ENCODE measurements at regions not wholly inside any gene's neighbourhood (a gene's known extent, or its start where the extent isn't known, plus 50 kb on each side); places are given as distances from the start of the nearest gene placed in this dataset.
"Not testable (repeated sequence)": the region's sequence is repeated elsewhere in the genome, so short reads cannot be mapped to it uniquely, and the experiment has no call there.

GRCh38 chr20:53736757-53737395 is 143.2 kb upstream of the ZNF217 start:
- Histone ChIP-seq H3K4me3 (ENCODE audit: insufficient read depth, low read depth, low read length) (peak overlapping the region; percentile 2), H3K4me1 (ENCODE audit: control insufficient read depth, insufficient read depth, low read length) (peaks cover 66% of the 10 kb centered on the region)
- 37 to 42% methylated on average over 6 of the region's 6 CpGs for WGBS, 2 experiments

GRCh38 chr20:53736122-53736756 is 142.6 kb upstream of the ZNF217 start:
- no peaks in the 10 kb centered on the region for H3K27me3 ChIP-seq (ENCODE audit: control insufficient read depth, insufficient read depth, low read length, poor library complexity, severe bottlenecking)
- H3K4me3 ChIP-seq (ENCODE audit: insufficient read depth, low read depth, low read length): peak overlapping the region; percentile 2
- no peaks in the 10 kb centered on the region for H3K36me3 ChIP-seq (ENCODE audit: control insufficient read depth, insufficient read depth, low read length)
- 50 to 53% methylated on average over 6 to 7 of the region's 7 CpGs for WGBS, 2 experiments
- peaks cover 66% of the 10 kb centered on the region for H3K4me1 ChIP-seq (ENCODE audit: control insufficient read depth, insufficient read depth, low read length)
- H3K27ac ChIP-seq (ENCODE audit: insufficient read depth, low read depth, low read length, poor library complexity, severe bottlenecking): peak overlapping the region; percentile 92
- H3K9me3 ChIP-seq (ENCODE audit: control insufficient read depth, low read length): no peaks in the 10 kb centered on the region

More at GRCh38 chr20:53736757-53737395, 143.2 kb upstream of the ZNF217 start:
- H3K27me3 ChIP-seq (ENCODE audit: control insufficient read depth, insufficient read depth, low read length, poor library complexity, severe bottlenecking): no peaks in the 10 kb centered on the region
- H3K27ac ChIP-seq (ENCODE audit: insufficient read depth, low read depth, low read length, poor library complexity, severe bottlenecking): peak overlapping the region; percentile 92
- H3K36me3 ChIP-seq (ENCODE audit: control insufficient read depth, insufficient read depth, low read length): no peaks in the 10 kb centered on the region
- no peaks in the 10 kb centered on the region for H3K9me3 ChIP-seq (ENCODE audit: control insufficient read depth, low read length)

GRCh38 chr20:53735536-53736050 is 142.0 kb upstream of the ZNF217 start:
- H3K36me3 ChIP-seq (ENCODE audit: control insufficient read depth, insufficient read depth, low read length): no peaks in the 10 kb centered on the region
- no peaks in the 10 kb centered on the region for H3K27me3 ChIP-seq (ENCODE audit: control insufficient read depth, insufficient read depth, low read length, poor library complexity, severe bottlenecking)
- peak overlapping the region; percentile 65 for H3K27ac ChIP-seq (ENCODE audit: insufficient read depth, low read depth, low read length, poor library complexity, severe bottlenecking)
- H3K4me3 ChIP-seq (ENCODE audit: insufficient read depth, low read depth, low read length): no peak overlapping the region
- 80 to 84% methylated on average over 5 of the region's 5 CpGs for WGBS, 2 experiments
- no peaks in the 10 kb centered on the region for H3K9me3 ChIP-seq (ENCODE audit: control insufficient read depth, low read length)
- peaks cover 59% of the 10 kb centered on the region for H3K4me1 ChIP-seq (ENCODE audit: control insufficient read depth, insufficient read depth, low read length)

GRCh38 chr20:53734006-53734688 is 140.5 kb upstream of the ZNF217 start:
- H3K9me3 ChIP-seq (ENCODE audit: control insufficient read depth, low read length): no peaks in the 10 kb centered on the region
- WGBS, 2 experiments: 78 to 80% methylated on average over 7 of the region's 7 CpGs
- H3K36me3 ChIP-seq (ENCODE audit: control insufficient read depth, insufficient read depth, low read length): no peaks in the 10 kb centered on the region
- no peak overlapping the region for H3K4me3 ChIP-seq (ENCODE audit: insufficient read depth, low read depth, low read length)
- H3K27ac ChIP-seq (ENCODE audit: insufficient read depth, low read depth, low read length, poor library complexity, severe bottlenecking): peak overlapping the region; percentile 69
- H3K27me3 ChIP-seq (ENCODE audit: control insufficient read depth, insufficient read depth, low read length, poor library complexity, severe bottlenecking): no peaks in the 10 kb centered on the region
- H3K4me1 ChIP-seq (ENCODE audit: control insufficient read depth, insufficient read depth, low read length): peaks cover 45% of the 10 kb centered on the region

GRCh38 chr20:53731595-53731994 is 138.0 kb upstream of the ZNF217 start:
- Histone ChIP-seq H3K27me3 (ENCODE audit: control insufficient read depth, insufficient read depth, low read length, poor library complexity, severe bottlenecking) (no peaks in the 10 kb centered on the region), H3K36me3 (ENCODE audit: control insufficient read depth, insufficient read depth, low read length) (no peaks in the 10 kb centered on the region), H3K4me3 (ENCODE audit: insufficient read depth, low read depth, low read length) (no peak overlapping the region), H3K4me1 (ENCODE audit: control insufficient read depth, insufficient read depth, low read length) (peaks cover 20% of the 10 kb centered on the region), H3K27ac (ENCODE audit: insufficient read depth, low read depth, low read length, poor library complexity, severe bottlenecking) (no peak overlapping the region), H3K9me3 (ENCODE audit: control insufficient read depth, low read length) (no peaks in the 10 kb centered on the region)
- WGBS, 2 experiments: 92 to 97% methylated on average over 2 of the region's 2 CpGs

- H3K9me3 ChIP-seq (ENCODE audit: control insufficient read depth, low read length): no peaks in the 10 kb centered on the region
- H3K27ac ChIP-seq (ENCODE audit: insufficient read depth, low read depth, low read length, poor library complexity, severe bottlenecking): no peak overlapping the region
- H3K36me3 ChIP-seq (ENCODE audit: control insufficient read depth, insufficient read depth, low read length): no peaks in the 10 kb centered on the region
- no peak overlapping the region for H3K4me3 ChIP-seq (ENCODE audit: insufficient read depth, low read depth, low read length)
- 100% methylated on average over 1 of the region's 1 CpG; no CpG with 5 or more reads in 1 of the 2 experiments for WGBS, 2 experiments
- H3K27me3 ChIP-seq (ENCODE audit: control insufficient read depth, insufficient read depth, low read length, poor library complexity, severe bottlenecking): no peaks in the 10 kb centered on the region
- no peaks in the 10 kb centered on the region for H3K4me1 ChIP-seq (ENCODE audit: control insufficient read depth, insufficient read depth, low read length)
Measured at GRCh38 chr20:53728359-53728758, 134.7 kb upstream of the ZNF217 start.

- not testable (repeated sequence) for H3K4me1 ChIP-seq (ENCODE audit: control insufficient read depth, insufficient read depth, low read length); H3K27me3 ChIP-seq (ENCODE audit: control insufficient read depth, insufficient read depth, low read length, poor library complexity, severe bottlenecking); H3K27ac ChIP-seq (ENCODE audit: insufficient read depth, low read depth, low read length, poor library complexity, severe bottlenecking); H3K9me3 ChIP-seq (ENCODE audit: control insufficient read depth, low read length); H3K36me3 ChIP-seq (ENCODE audit: control insufficient read depth, insufficient read depth, low read length); H3K4me3 ChIP-seq (ENCODE audit: insufficient read depth, low read depth, low read length)
- WGBS, 2 experiments: 87 to 93% methylated on average over 4 of the region's 4 CpGs
Measured at GRCh38 chr20:53727239-53727638, 133.6 kb upstream of the ZNF217 start.

GRCh38 chr20:53725575-53725970 is 131.9 kb upstream of the ZNF217 start:
- 93 to 95% methylated on average over 11 of the region's 11 CpGs for WGBS, 2 experiments
- Histone ChIP-seq H3K27me3 (ENCODE audit: control insufficient read depth, insufficient read depth, low read length, poor library complexity, severe bottlenecking) (no peaks in the 10 kb centered on the region), H3K4me1 (ENCODE audit: control insufficient read depth, insufficient read depth, low read length) (no peaks in the 10 kb centered on the region), H3K27ac (ENCODE audit: insufficient read depth, low read depth, low read length, poor library complexity, severe bottlenecking) (no peak overlapping the region), H3K4me3 (ENCODE audit: insufficient read depth, low read depth, low read length) (no peak overlapping the region), H3K36me3 (ENCODE audit: control insufficient read depth, insufficient read depth, low read length) (no peaks in the 10 kb centered on the region), H3K9me3 (ENCODE audit: control insufficient read depth, low read length) (no peaks in the 10 kb centered on the region)

- 97 to 99% methylated on average over 7 of the region's 7 CpGs for WGBS, 2 experiments
- no peaks in the 10 kb centered on the region for H3K36me3 ChIP-seq (ENCODE audit: control insufficient read depth, insufficient read depth, low read length)
- no peaks in the 10 kb centered on the region for H3K4me1 ChIP-seq (ENCODE audit: control insufficient read depth, insufficient read depth, low read length)
- H3K27ac ChIP-seq (ENCODE audit: insufficient read depth, low read depth, low read length, poor library complexity, severe bottlenecking): no peak overlapping the region
- no peak overlapping the region for H3K4me3 ChIP-seq (ENCODE audit: insufficient read depth, low read depth, low read length)
- H3K27me3 ChIP-seq (ENCODE audit: control insufficient read depth, insufficient read depth, low read length, poor library complexity, severe bottlenecking): no peaks in the 10 kb centered on the region
- no peaks in the 10 kb centered on the region for H3K9me3 ChIP-seq (ENCODE audit: control insufficient read depth, low read length)
Measured at GRCh38 chr20:53723621-53724020, 130.0 kb upstream of the ZNF217 start.

- H3K27me3 ChIP-seq (ENCODE audit: control insufficient read depth, insufficient read depth, low read length, poor library complexity, severe bottlenecking): no peaks in the 10 kb centered on the region
- H3K27ac ChIP-seq (ENCODE audit: insufficient read depth, low read depth, low read length, poor library complexity, severe bottlenecking): no peak overlapping the region
- H3K9me3 ChIP-seq (ENCODE audit: control insufficient read depth, low read length): no peaks in the 10 kb centered on the region
- no peak overlapping the region for H3K4me3 ChIP-seq (ENCODE audit: insufficient read depth, low read depth, low read length)
- no peaks in the 10 kb centered on the region for H3K36me3 ChIP-seq (ENCODE audit: control insufficient read depth, insufficient read depth, low read length)
- WGBS, 2 experiments: 89 to 94% methylated on average over 2 to 3 of the region's 3 CpGs
- H3K4me1 ChIP-seq (ENCODE audit: control insufficient read depth, insufficient read depth, low read length): no peaks in the 10 kb centered on the region
Measured at GRCh38 chr20:53723045-53723444, 129.4 kb upstream of the ZNF217 start.
